Neuronal stem cell (in vitro differentiated cells): ENCODE measurements at regions not wholly inside any gene's neighbourhood (a gene's known extent, or its start where the extent isn't known, plus 50 kb on each side); places are given as distances from the start of the nearest gene placed in this dataset.
"Not testable (repeated sequence)": the region's sequence is repeated elsewhere in the genome, so short reads cannot be mapped to it uniquely, and the experiment has no call there.

Experiments
- DNase-seq: peaks from one replicate; pipeline ENCODE4 v3.0.0-alpha.2; 2013; ENCODE audit warnings: low spot score
- H2AFZ ChIP-seq: one replicate; pipeline ENCODE4 v1.6.1; 2013; ENCODE audit warnings: mild to moderate bottlenecking, low read length, inconsistent platforms
- H2AK5ac ChIP-seq: 2 replicates; pipeline ENCODE4 v1.6.1; 2013; ENCODE audit warnings: low read depth, mild to moderate bottlenecking, inconsistent platforms, low read length, moderate library complexity, mixed read lengths
- H2BK120ac ChIP-seq: 2 replicates; pipeline ENCODE4 v1.6.1; 2013; ENCODE audit warnings: low read depth, mild to moderate bottlenecking, inconsistent platforms, low read length, moderate library complexity, mixed read lengths
- H2BK12ac ChIP-seq: one replicate; pipeline ENCODE4 v1.6.1; 2013; ENCODE audit warnings: low read length, inconsistent platforms
- H2BK15ac ChIP-seq: 2 replicates; pipeline ENCODE4 v1.6.1; 2013; ENCODE audit warnings: mild to moderate bottlenecking, low read length, inconsistent platforms, mixed read lengths
- H2BK5ac ChIP-seq: one replicate; pipeline ENCODE4 v1.6.1; 2013; ENCODE audit warnings: inconsistent platforms, mild to moderate bottlenecking, low read length, moderate library complexity
- H3K14ac ChIP-seq: one replicate; pipeline ENCODE4 v1.6.1; 2013; ENCODE audit warnings: low read length, inconsistent platforms
- H3K18ac ChIP-seq: 2 replicates; pipeline ENCODE4 v1.6.1; 2013; ENCODE audit warnings: low read length, inconsistent platforms
- H3K23ac ChIP-seq: 2 replicates; pipeline ENCODE4 v1.6.1; 2013; ENCODE audit warnings: low read depth, mild to moderate bottlenecking, mixed read lengths, low read length, inconsistent platforms; ENCODE audit not compliant: poor library complexity
- H3K27ac ChIP-seq: replicated peaks from 3 replicates; pipeline ENCODE4 v1.5.1; 2013; ENCODE audit warnings: low read length, inconsistent platforms
- H3K27me3 ChIP-seq, 3 experiments: 2 replicates each; pipeline ENCODE4 v1.6.1; 2013; ENCODE audit warnings: low read length in 3 of 3, mild to moderate bottlenecking in 2 of 3, inconsistent platforms in 1 of 3, low read depth in 1 of 3, mixed read lengths in 1 of 3, moderate library complexity in 1 of 3; ENCODE audit not compliant: control insufficient read depth in 3 of 3, insufficient read depth in 3 of 3
- H3K36me3 ChIP-seq, 2 donors: replicated peaks in 1 of 2; 2 replicates each; pipeline ENCODE4 v1.6.1; 2013; ENCODE audit warnings: low read length in 2 of 2; ENCODE audit not compliant: control insufficient read depth in 2 of 2, insufficient read depth in 2 of 2
- H3K4ac ChIP-seq: 2 replicates; pipeline ENCODE4 v1.6.1; 2013; ENCODE audit warnings: inconsistent platforms, mild to moderate bottlenecking, low read length, moderate library complexity
- H3K4me1 ChIP-seq, 2 donors: 1 replicate in 1 of 2; 2 replicates in 1 of 2; pipeline ENCODE4 v1.6.1; 2013; ENCODE audit warnings: low read length in 2 of 2, low read depth in 1 of 2; ENCODE audit not compliant: control insufficient read depth in 2 of 2, insufficient read depth in 1 of 2
- H3K4me2 ChIP-seq: one replicate; pipeline ENCODE4 v1.6.1; 2013; ENCODE audit warnings: mild to moderate bottlenecking, low read length, inconsistent platforms; ENCODE audit not compliant: insufficient read depth, poor library complexity, severe bottlenecking
- H3K4me3 ChIP-seq, 2 donors: 2 replicates each; pipeline ENCODE4 v1.5.1; 2013; ENCODE audit warnings: low read length in 2 of 2, mild to moderate bottlenecking in 2 of 2, inconsistent platforms in 1 of 2, moderate library complexity in 1 of 2
- H3K79me1 ChIP-seq: one replicate; pipeline ENCODE4 v1.6.1; 2013; ENCODE audit warnings: low read depth, mild to moderate bottlenecking, inconsistent platforms, low read length, moderate library complexity
- H3K9ac ChIP-seq: one replicate; pipeline ENCODE4 v1.6.1; 2013; ENCODE audit warnings: mild to moderate bottlenecking, low read depth, low read length, inconsistent platforms; ENCODE audit not compliant: poor library complexity
- H3K9me3 ChIP-seq, 2 donors: replicated peaks in 1 of 2; 2 replicates each; pipeline versions ENCODE3 to v1.6.1; 2013; ENCODE audit warnings: low read length in 2 of 2, mild to moderate bottlenecking in 2 of 2, inconsistent platforms in 1 of 2, low read depth in 1 of 2, mixed read lengths in 1 of 2, moderate library complexity in 1 of 2; ENCODE audit not compliant: control insufficient read depth in 2 of 2, insufficient read depth in 1 of 2
- H4K8ac ChIP-seq: one replicate; pipeline ENCODE4 v1.6.1; 2013; ENCODE audit warnings: low read depth, mild to moderate bottlenecking, inconsistent platforms, low read length, moderate library complexity
- H4K91ac ChIP-seq: one replicate; pipeline ENCODE4 v1.6.1; 2013; ENCODE audit warnings: low read length, low read depth, mild to moderate bottlenecking, inconsistent platforms; ENCODE audit not compliant: poor library complexity
- WGBS, 2 donors: extraction: QIAGEN DNeasy Blood & Tissue Kit; methylation state at CpG; one replicate each; pipeline ENCODE4 v1.1.7; 2013; ENCODE audit warnings: missing lambda C conversion rate in 2 of 2, mixed read lengths in 1 of 2; ENCODE audit not compliant: insufficient read length in 2 of 2, insufficient replicate concordance in 1 of 2; ENCODE audit errors: extremely low coverage in 2 of 2; 5-methylcytosine and 5-hydroxymethylcytosine counted together

- H3K4me3 ChIP-seq, H3K27ac ChIP-seq: not testable (repeated sequence)
These were observed 270.0 kb upstream of the PLGLB2 start for GRCh38 chr2:87477669-87478428.

GRCh38 chr2:87478911-87479310, 269.0 kb upstream of the PLGLB2 start:
- not testable (repeated sequence) for H2AFZ ChIP-seq, H2BK120ac ChIP-seq, H3K23ac ChIP-seq, H2BK5ac ChIP-seq, H3K27me3 ChIP-seq, H3K9ac ChIP-seq, H3K18ac ChIP-seq, H3K14ac ChIP-seq, H2AK5ac ChIP-seq, H3K4me2 ChIP-seq, H3K36me3 ChIP-seq, H3K9me3 ChIP-seq, H2BK15ac ChIP-seq, H3K4me3 ChIP-seq, H4K91ac ChIP-seq, H3K79me1 ChIP-seq, H3K4me1 ChIP-seq, H3K27ac ChIP-seq, H4K8ac ChIP-seq, H2BK12ac ChIP-seq, H3K4ac ChIP-seq, DNase-seq
- no CpG with 5 or more reads among the region's 4 CpGs for WGBS, 2 donors

More at GRCh38 chr2:87477669-87478428, 270.0 kb upstream of the PLGLB2 start:
- H2AFZ ChIP-seq, H3K18ac ChIP-seq, H2BK15ac ChIP-seq, DNase-seq, H3K36me3 ChIP-seq, H3K4me1 ChIP-seq, H3K9ac ChIP-seq, H3K4ac ChIP-seq, H3K79me1 ChIP-seq, H2AK5ac ChIP-seq, H3K4me2 ChIP-seq, H3K23ac ChIP-seq, H4K8ac ChIP-seq, H3K14ac ChIP-seq, H2BK12ac ChIP-seq, H3K9me3 ChIP-seq, H2BK120ac ChIP-seq, H3K27me3 ChIP-seq, H4K91ac ChIP-seq, H2BK5ac ChIP-seq: not testable (repeated sequence)
- WGBS, 2 donors: no CpG with 5 or more reads among the region's 12 CpGs

- H3K14ac ChIP-seq, H3K9ac ChIP-seq, H2AK5ac ChIP-seq, H4K91ac ChIP-seq, H2BK120ac ChIP-seq, H2BK12ac ChIP-seq, DNase-seq, H3K23ac ChIP-seq, H3K4ac ChIP-seq, H3K36me3 ChIP-seq, H3K79me1 ChIP-seq, H3K4me1 ChIP-seq, H3K4me3 ChIP-seq, H3K18ac ChIP-seq, H3K4me2 ChIP-seq, H3K9me3 ChIP-seq, H2BK15ac ChIP-seq, H4K8ac ChIP-seq, H2BK5ac ChIP-seq, H3K27ac ChIP-seq, H3K27me3 ChIP-seq, H2AFZ ChIP-seq: not testable (repeated sequence)
- WGBS, 2 donors: no CpG with 5 or more reads among the region's 7 CpGs
These were observed 264.7 kb upstream of the PLGLB2 start for GRCh38 chr2:87483093-87483680.

- not testable (repeated sequence) for H4K91ac ChIP-seq, H3K4me1 ChIP-seq, H3K79me1 ChIP-seq, DNase-seq, H3K4me2 ChIP-seq, H3K14ac ChIP-seq, H2BK5ac ChIP-seq, H3K23ac ChIP-seq, H3K9me3 ChIP-seq, H3K4me3 ChIP-seq, H2AFZ ChIP-seq, H4K8ac ChIP-seq, H3K9ac ChIP-seq, H2BK120ac ChIP-seq, H3K36me3 ChIP-seq, H3K27me3 ChIP-seq, H3K27ac ChIP-seq, H3K4ac ChIP-seq, H2AK5ac ChIP-seq, H2BK12ac ChIP-seq, H3K18ac ChIP-seq, H2BK15ac ChIP-seq
- WGBS, 2 donors: no CpG with 5 or more reads among the region's 2 CpGs
These were observed 263.5 kb upstream of the PLGLB2 start for GRCh38 chr2:87484363-87484762.
